Endothelial cell of umbilical vein (primary cell): ENCODE measurements at regions not wholly inside any gene's neighbourhood (a gene's known extent, or its start where the extent isn't known, plus 50 kb on each side); places are given as distances from the start of the nearest gene placed in this dataset.

ENCODE experiments used
- BruUV-seq: library from RNA; stranded (reverse); fragments of 400-500 nt; replicated peaks from 2 replicates; lab custom pipeline; 2021; lab: Mats Ljungman, UMichigan
- CTCF ChIA-PET: fragments of 300-600, 350-600 bp; sonication (Branson Sonifier 250); formaldehyde crosslinking; loops from one replicate; lab custom pipeline; 2021; ENCODE audit warnings: antibody characterized with exemption, inconsistent platforms; lab: Charles Lee
- POLR2A ChIA-PET: fragments of 300-600, 350-600 bp; sonication (Branson Sonifier 250); formaldehyde crosslinking; loops from one replicate; lab custom pipeline; 2021; ENCODE audit warnings: antibody characterized with exemption, inconsistent platforms; lab: Charles Lee
- DNase-seq: peaks from one replicate; pipeline ENCODE4 v3.0.0-alpha.2; 2011; ENCODE audit warnings: low read depth, low spot score
- FAIRE-seq: peaks from 2 replicates; lab custom pipeline; 2011; peaks lifted over from hg19 to GRCh38; lab: Jason Lieb, UNC
- H2AFZ ChIP-seq: 2 replicates; pipeline ENCODE4 v1.6.0; 2012; ENCODE audit warnings: low read depth, low read length, control low read depth, inconsistent platforms
- H3K27ac ChIP-seq: 2 replicates; pipeline ENCODE4 v1.5.1; 2011; ENCODE audit warnings: low read depth, mild to moderate bottlenecking, control low read depth, low read length, moderate library complexity; ENCODE audit not compliant: insufficient read depth
- H3K27me3 ChIP-seq, 2 experiments: 2 replicates each; pipeline versions ENCODE4 v1.6.0 to v1.6.1; 2011; ENCODE audit warnings: low read length in 2 of 2, mixed read lengths in 1 of 2; ENCODE audit not compliant: control insufficient read depth in 2 of 2, insufficient read depth in 2 of 2
- H3K36me3 ChIP-seq, 2 experiments: 2 replicates in 1 of 2; 3 replicates in 1 of 2; pipeline ENCODE4 v1.5.1; 2011; ENCODE audit warnings: low read length in 2 of 2, mild to moderate bottlenecking in 1 of 2, moderate library complexity in 1 of 2; ENCODE audit not compliant: control insufficient read depth in 2 of 2, insufficient read depth in 2 of 2; ENCODE audit errors: extremely low read depth in 1 of 2
- H3K4me1 ChIP-seq: 3 replicates; pipeline ENCODE4 v1.5.1; 2011; ENCODE audit warnings: mild to moderate bottlenecking, low read length; ENCODE audit not compliant: control insufficient read depth, insufficient read depth; ENCODE audit errors: extremely low read depth
- H3K4me2 ChIP-seq: 2 replicates; pipeline ENCODE4 v1.6.1; 2011; ENCODE audit warnings: low read length, control low read depth, mixed read lengths; ENCODE audit not compliant: insufficient read depth
- H3K4me3 ChIP-seq, 3 experiments: fragments of 200-600 bp in 1 of 3; sonication (generic), shearing (Covaris generic) in 1 of 3; replicated peaks in 1 of 3; 2 replicates each; pipeline ENCODE4 v1.5.1; 2011 to 2016; ENCODE audit warnings: control low read depth in 3 of 3, low read length in 3 of 3, mild to moderate bottlenecking in 2 of 3, inconsistent platforms in 1 of 3, low read depth in 1 of 3, moderate library complexity in 1 of 3; ENCODE audit not compliant: insufficient read depth in 1 of 3
- H3K79me2 ChIP-seq: 2 replicates; pipeline ENCODE4 v1.6.0; 2012; ENCODE audit warnings: low read length, inconsistent platforms; ENCODE audit not compliant: control insufficient read depth, insufficient read depth
- H3K9ac ChIP-seq: replicated peaks from 2 replicates; pipeline ENCODE3; 2011; ENCODE audit warnings: low read length, control low read depth; ENCODE audit not compliant: insufficient read depth; ENCODE audit errors: extremely low read depth
- H3K9me1 ChIP-seq: replicated peaks from 3 replicates; pipeline ENCODE4 v1.6.0; 2011; ENCODE audit warnings: mild to moderate bottlenecking, low read length; ENCODE audit not compliant: control insufficient read depth, insufficient read depth; ENCODE audit errors: extremely low read depth
- H3K9me3 ChIP-seq: replicated peaks from 2 replicates; pipeline ENCODE4 v1.5.1; 2012; ENCODE audit warnings: low read length, inconsistent platforms; ENCODE audit not compliant: control insufficient read depth, insufficient read depth
- H4K20me1 ChIP-seq: replicated peaks from 2 replicates; pipeline ENCODE3; 2011; ENCODE audit warnings: mild to moderate bottlenecking, low read length; ENCODE audit not compliant: control insufficient read depth, insufficient read depth; ENCODE audit errors: extremely low read depth
- EZH2 ChIP-seq: IDR thresholded peaks from 2 replicates; pipeline ENCODE4 v1.6.1; 2012; ENCODE audit warnings: borderline replicate concordance, low read depth, mild to moderate bottlenecking, moderate library complexity, low read length, inconsistent platforms; ENCODE audit not compliant: severe bottlenecking
- FOS ChIP-seq: IDR thresholded peaks from 2 replicates; pipeline ENCODE4 v1.6.1; 2011; ENCODE audit warnings: mild to moderate bottlenecking, low read length, moderate library complexity, borderline replicate concordance; ENCODE audit not compliant: insufficient read depth
- GATA2 ChIP-seq: IDR thresholded peaks from 2 replicates; pipeline ENCODE4 v1.7.0; 2011; ENCODE audit warnings: low read depth, mild to moderate bottlenecking, moderate library complexity, mixed read lengths, low read length; ENCODE audit not compliant: insufficient read length, insufficient read depth
- JUN ChIP-seq: IDR thresholded peaks from 2 replicates; pipeline ENCODE4 v1.6.1; 2011; ENCODE audit warnings: borderline replicate concordance, low read depth; ENCODE audit not compliant: insufficient read length, insufficient read depth
- MYC ChIP-seq: IDR thresholded peaks from one replicate; pipeline ENCODE4 v1.6.1; 2011; ENCODE audit warnings: mild to moderate bottlenecking, low read depth, low read length
- POLR2A ChIP-seq: IDR thresholded peaks from 2 replicates; pipeline ENCODE4 v1.6.1; 2012; ENCODE audit warnings: low read depth, mild to moderate bottlenecking, control low read depth, low read length
- POLR2AphosphoS5 ChIP-seq: IDR thresholded peaks from 2 replicates; pipeline ENCODE4 v1.6.1; 2012; ENCODE audit warnings: low read depth, mild to moderate bottlenecking, control low read depth, low read length, moderate library complexity; ENCODE audit not compliant: insufficient read depth
- dilution Hi-C: fragments of 300-500 bp; cut with MboI; formaldehyde crosslinking; loops from one replicate; pipeline ENCODE4 v1.15.0; 2019; ENCODE audit warnings: low sequenced_read_pairs; ENCODE audit not compliant: extremely low pct_ligation_motif_present
- intact Hi-C: fragments of 100-400 bp; cut with micrococcal nuclease; formaldehyde crosslinking; loops from one replicate; pipeline ENCODE4 v1.10.0; 2022
- TF ChIP-seq, protein P1 (sequence below), 2 donors: IDR thresholded peaks; 1 replicate in 1 of 2; 2 replicates in 1 of 2; pipeline ENCODE4 v1.5.1; 2011; ENCODE audit warnings: low read length in 2 of 2, mild to moderate bottlenecking in 2 of 2, moderate library complexity in 2 of 2, control low read depth in 1 of 2, inconsistent platforms in 1 of 2, low read depth in 1 of 2; ENCODE audit not compliant: insufficient read depth in 1 of 2; ENCODE audit errors: extremely low read depth in 1 of 2
- TF ChIP-seq, protein P2 (sequence below): IDR thresholded peaks from 2 replicates; pipeline ENCODE4 v1.6.1; 2011; ENCODE audit not compliant: insufficient read depth, insufficient read length

DNA sequence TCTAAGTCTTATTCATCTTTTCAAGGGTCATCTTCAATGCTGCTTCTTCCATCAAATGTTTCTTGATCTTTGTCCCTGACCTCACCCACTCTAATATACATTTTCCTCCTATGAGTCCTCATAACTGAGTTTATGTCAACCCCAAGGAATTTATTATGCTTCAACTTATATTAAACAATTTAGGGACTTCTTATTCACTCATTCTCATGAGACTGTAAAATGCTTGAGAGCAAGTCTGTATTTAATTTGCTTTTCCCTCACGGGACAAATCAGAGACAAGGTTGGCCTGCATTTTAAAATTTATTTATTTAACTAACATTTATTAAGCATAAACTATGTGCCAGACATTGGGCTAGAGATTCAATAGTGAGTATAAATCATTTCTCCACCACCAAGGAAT is 312.0 kb upstream of the NT5E start:
- Histone ChIP-seq H3K9ac (no peak overlapping the region), H3K9me3 (no peaks in the 10 kb centered on the region), H3K4me2 (no peak overlapping the region), H2AFZ (no peak overlapping the region), H3K79me2 (no peaks in the 10 kb centered on the region), H3K36me3 (no peaks in the 10 kb centered on the region), H3K9me1 (no peaks in the 10 kb centered on the region), H4K20me1 (no peaks in the 10 kb centered on the region), H3K4me1 (no peaks in the 10 kb centered on the region), H3K4me3 (no peak overlapping the region), H3K27ac (no peak overlapping the region), H3K27me3 (peaks cover 3 to 4% of the 10 kb centered on the region in 2 experiments)
- DNase-seq (no peak), FAIRE-seq (no peak)
- no peak for TF ChIP-seq JUN
- dilution Hi-C loops = no loop called here
- POLR2A ChIA-PET = no interaction called here
- CTCF ChIA-PET = no interaction called here
- BruUV-seq = no TSS peak
- intact Hi-C loops = no loop called here

DNA sequence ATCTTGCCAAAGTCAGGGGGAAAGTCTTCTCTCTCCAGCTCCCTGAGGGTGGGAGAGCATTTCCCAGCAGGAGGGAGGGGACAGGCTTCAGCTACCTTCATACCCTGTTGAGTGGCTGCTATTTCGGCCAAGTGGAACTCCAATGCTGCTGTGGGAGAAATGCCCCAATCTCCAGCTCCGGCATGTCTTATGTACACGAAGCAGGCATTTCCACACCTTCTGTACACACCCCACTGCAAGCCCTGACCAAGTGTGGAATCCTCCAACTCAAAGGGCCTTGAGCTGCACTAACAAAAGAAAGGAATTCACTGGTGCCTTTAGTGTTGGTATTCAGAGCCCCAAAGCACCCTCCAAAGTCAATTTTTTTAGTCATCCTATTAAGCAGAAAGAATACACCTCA is 313.6 kb upstream of the NT5E start:
- CTCF ChIA-PET = interaction anchor here (1.2 kb wide), 1 partner anchor 10 kb away, joined by 3 read pairs; no protein-coding TSS in a partner anchor
- no peaks in the 10 kb centered on the region for H3K4me1 ChIP-seq
- H3K9ac ChIP-seq = no peak overlapping the region
- no peak for FAIRE-seq
- H3K9me3 ChIP-seq = no peaks in the 10 kb centered on the region
- no peak overlapping the region for H2AFZ ChIP-seq
- POLR2A ChIA-PET = no interaction called here
- DNase-seq = no peak
- H3K79me2 ChIP-seq = no peaks in the 10 kb centered on the region
- TF ChIP-seq JUN (no peak), POLR2AphosphoS5 (no peak), EZH2 (no peak), POLR2A (no peak), FOS (no peak), MYC (no peak), GATA2 (no peak)
- TF ChIP-seq, protein P1, sequence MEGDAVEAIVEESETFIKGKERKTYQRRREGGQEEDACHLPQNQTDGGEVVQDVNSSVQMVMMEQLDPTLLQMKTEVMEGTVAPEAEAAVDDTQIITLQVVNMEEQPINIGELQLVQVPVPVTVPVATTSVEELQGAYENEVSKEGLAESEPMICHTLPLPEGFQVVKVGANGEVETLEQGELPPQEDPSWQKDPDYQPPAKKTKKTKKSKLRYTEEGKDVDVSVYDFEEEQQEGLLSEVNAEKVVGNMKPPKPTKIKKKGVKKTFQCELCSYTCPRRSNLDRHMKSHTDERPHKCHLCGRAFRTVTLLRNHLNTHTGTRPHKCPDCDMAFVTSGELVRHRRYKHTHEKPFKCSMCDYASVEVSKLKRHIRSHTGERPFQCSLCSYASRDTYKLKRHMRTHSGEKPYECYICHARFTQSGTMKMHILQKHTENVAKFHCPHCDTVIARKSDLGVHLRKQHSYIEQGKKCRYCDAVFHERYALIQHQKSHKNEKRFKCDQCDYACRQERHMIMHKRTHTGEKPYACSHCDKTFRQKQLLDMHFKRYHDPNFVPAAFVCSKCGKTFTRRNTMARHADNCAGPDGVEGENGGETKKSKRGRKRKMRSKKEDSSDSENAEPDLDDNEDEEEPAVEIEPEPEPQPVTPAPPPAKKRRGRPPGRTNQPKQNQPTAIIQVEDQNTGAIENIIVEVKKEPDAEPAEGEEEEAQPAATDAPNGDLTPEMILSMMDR (IDR thresholded peaks at IDR 0.05; ENCODE audit: extremely low read depth in 1 of 2, insufficient read depth in 1 of 2, low read depth in 1 of 2, low read length in 2 of 2) = no peak
- TF ChIP-seq, protein P2, sequence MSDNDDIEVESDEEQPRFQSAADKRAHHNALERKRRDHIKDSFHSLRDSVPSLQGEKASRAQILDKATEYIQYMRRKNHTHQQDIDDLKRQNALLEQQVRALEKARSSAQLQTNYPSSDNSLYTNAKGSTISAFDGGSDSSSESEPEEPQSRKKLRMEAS = no peak
- no TSS peak for BruUV-seq
- dilution Hi-C loops = no loop called here
- H3K36me3 ChIP-seq = no peaks in the 10 kb centered on the region
- no peak overlapping the region for H3K4me2 ChIP-seq
- H3K9me1 ChIP-seq = no peaks in the 10 kb centered on the region
- no peaks in the 10 kb centered on the region for H4K20me1 ChIP-seq
- intact Hi-C loops = no loop called here
- H3K27ac ChIP-seq = no peak overlapping the region
- no peak overlapping the region for H3K4me3 ChIP-seq
- H3K27me3 ChIP-seq = peaks cover 2 to 4% of the 10 kb centered on the region in 2 experiments
